Left lung (tissue), 4 donors: ENCODE measurements at regions not wholly inside any gene's neighbourhood (a gene's known extent, or its start where the extent isn't known, plus 50 kb on each side); places are given as distances from the start of the nearest gene placed in this dataset.

Experiments used
- ATAC-seq: fragments of 200-7000 bp; cut with Tn5 transposase; one replicate; pipeline ENCODE4 v1.9.1; 2020; ENCODE audit warnings: moderate library complexity
- DNase-seq, 4 donors: peaks; one replicate each; pipeline ENCODE4 v3.0.0-alpha.2; 2013 to 2020
- H3K27ac ChIP-seq, 2 donors: fragments of 200-600 bp; sonication (generic) in 1 of 2; one replicate each; pipeline versions ENCODE4 v1.5.0 to v1.8.0; 2020 to 2021
- H3K27me3 ChIP-seq, 2 donors: fragments of 200-600 bp; sonication (generic) in 1 of 2; one replicate each; pipeline versions ENCODE4 v1.5.0 to v1.8.0; 2020 to 2021
- H3K36me3 ChIP-seq, 2 donors: fragments of 200-600 bp; sonication (generic) in 1 of 2; one replicate each; pipeline versions ENCODE4 v1.5.0 to v1.8.0; 2020 to 2021
- H3K4me1 ChIP-seq, 2 donors: fragments of 200-600 bp; one replicate each; pipeline ENCODE4 v1.8.0; 2021
- H3K4me3 ChIP-seq, 2 donors: fragments of 200-600 bp; sonication (generic) in 1 of 2; one replicate each; pipeline versions ENCODE4 v1.5.0 to v1.8.0; 2020 to 2021; ENCODE audit warnings: mild to moderate bottlenecking in 1 of 2
- H3K9me3 ChIP-seq, 2 donors: fragments of 200-600 bp; sonication (generic) in 1 of 2; one replicate each; pipeline versions ENCODE4 v1.5.0 to v1.8.0; 2020 to 2021
- intact Hi-C, 2 donors: fragments of 100-400 bp; cut with DNase I; formaldehyde crosslinking; loops; one replicate each; pipeline versions ENCODE4 v1.11.2 to v1.14.2; 2022
- TF ChIP-seq, protein P1 (sequence below), 2 donors: fragments of 200-600 bp; sonication (generic) in 1 of 2; IDR thresholded peaks; one replicate each; pipeline versions ENCODE4 v1.5.0 to v1.8.0; 2021; ENCODE audit warnings: antibody characterized with exemption in 2 of 2
- donor health status: DM: no; HTN: yes; CAD: no.
- donor health status: DM: no; HTN: no; CAD: no.

- Histone ChIP-seq H3K27ac (no peak overlapping the region), H3K27me3 (no peaks in the 10 kb centered on the region), H3K4me3 (no peak overlapping the region), H3K36me3 (no peaks in the 10 kb centered on the region), H3K4me1 (peaks cover 0 to 8% of the 10 kb centered on the region in 2 donors), H3K9me3 (no peaks in the 10 kb centered on the region)
- TF ChIP-seq, protein P1, sequence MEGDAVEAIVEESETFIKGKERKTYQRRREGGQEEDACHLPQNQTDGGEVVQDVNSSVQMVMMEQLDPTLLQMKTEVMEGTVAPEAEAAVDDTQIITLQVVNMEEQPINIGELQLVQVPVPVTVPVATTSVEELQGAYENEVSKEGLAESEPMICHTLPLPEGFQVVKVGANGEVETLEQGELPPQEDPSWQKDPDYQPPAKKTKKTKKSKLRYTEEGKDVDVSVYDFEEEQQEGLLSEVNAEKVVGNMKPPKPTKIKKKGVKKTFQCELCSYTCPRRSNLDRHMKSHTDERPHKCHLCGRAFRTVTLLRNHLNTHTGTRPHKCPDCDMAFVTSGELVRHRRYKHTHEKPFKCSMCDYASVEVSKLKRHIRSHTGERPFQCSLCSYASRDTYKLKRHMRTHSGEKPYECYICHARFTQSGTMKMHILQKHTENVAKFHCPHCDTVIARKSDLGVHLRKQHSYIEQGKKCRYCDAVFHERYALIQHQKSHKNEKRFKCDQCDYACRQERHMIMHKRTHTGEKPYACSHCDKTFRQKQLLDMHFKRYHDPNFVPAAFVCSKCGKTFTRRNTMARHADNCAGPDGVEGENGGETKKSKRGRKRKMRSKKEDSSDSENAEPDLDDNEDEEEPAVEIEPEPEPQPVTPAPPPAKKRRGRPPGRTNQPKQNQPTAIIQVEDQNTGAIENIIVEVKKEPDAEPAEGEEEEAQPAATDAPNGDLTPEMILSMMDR (IDR thresholded peaks at IDR 0.05): no peak
- intact Hi-C loops: no loop called here
- no peak for DNase-seq
- no peak for ATAC-seq
These were observed 179.9 kb downstream of the PCSK1 start for GRCh38 chr5:96253140-96253539.

DNA sequence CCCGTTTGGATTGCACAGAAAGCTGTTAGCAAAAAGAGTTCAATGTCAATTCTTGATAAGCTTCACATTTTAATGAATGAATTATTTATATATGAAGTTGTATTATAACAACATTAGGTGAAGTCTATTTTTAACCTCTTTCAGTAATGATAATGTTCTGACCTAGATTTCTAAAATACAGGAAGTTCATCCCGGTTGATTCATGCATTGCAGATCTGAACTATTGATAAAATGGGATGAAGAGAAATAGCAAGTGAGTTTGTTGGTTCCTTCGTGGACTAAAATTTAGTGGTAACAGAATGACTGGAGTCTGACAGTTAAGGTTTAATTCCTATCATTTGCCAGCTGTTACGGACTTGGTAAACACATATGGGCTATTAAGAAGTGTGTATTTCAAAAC lies 180.5 kb downstream of the PCSK1 start:
- H3K4me3 ChIP-seq: no peak overlapping the region
- DNase-seq (no peak), ATAC-seq (no peak)
- TF ChIP-seq, protein P1 (IDR thresholded peaks at IDR 0.05): no peak
- no peaks in the 10 kb centered on the region for H3K9me3 ChIP-seq
- intact Hi-C loops: no loop called here
- H3K4me1 ChIP-seq: peaks cover 0 to 14% of the 10 kb centered on the region in 2 donors
- no peaks in the 10 kb centered on the region for H3K36me3 ChIP-seq
- no peaks in the 10 kb centered on the region for H3K27me3 ChIP-seq
- H3K27ac ChIP-seq: no peak overlapping the region

- no peaks in the 10 kb centered on the region for H3K36me3 ChIP-seq
- no peak for ATAC-seq
These were observed 182.3 kb downstream of the PCSK1 start for GRCh38 chr5:96250782-96251181.

DNA sequence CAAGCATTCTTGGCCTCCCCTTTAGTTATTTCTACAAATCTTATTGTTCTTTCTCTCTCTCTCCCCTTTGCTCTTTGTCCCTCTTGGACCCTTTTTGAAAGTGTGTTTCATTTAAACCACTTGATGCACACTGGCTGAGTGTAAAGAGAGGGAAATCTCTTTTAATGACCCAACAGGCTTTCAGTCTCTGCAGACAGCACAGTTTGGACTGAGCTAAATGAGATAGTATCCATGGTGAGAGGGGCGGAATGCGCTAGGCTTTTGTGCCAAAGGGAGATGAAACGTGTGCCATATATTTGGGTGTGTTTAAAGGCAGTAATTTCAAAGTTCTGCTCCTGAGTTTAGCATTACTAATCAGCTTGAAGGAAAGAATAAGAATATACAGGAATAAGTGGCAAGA lies 184.9 kb downstream of the PCSK1 start:
- Histone ChIP-seq H3K4me3 (no peak overlapping the region), H3K4me1 (peaks cover 0 to 17% of the 10 kb centered on the region in 2 donors), H3K27me3 (no peaks in the 10 kb centered on the region), H3K9me3 (no peaks in the 10 kb centered on the region), H3K36me3 (no peaks in the 10 kb centered on the region), H3K27ac (peak overlapping the region; percentile 10 to 50)
- TF ChIP-seq, protein P1 (IDR thresholded peaks at IDR 0.05): no peak
- DNase-seq (no peak), ATAC-seq (no peak)
- intact Hi-C loops: no loop called here

More at GRCh38 chr5:96250782-96251181, 182.3 kb downstream of the PCSK1 start:
- intact Hi-C loops: no loop called here
- H3K4me3 ChIP-seq: no peak overlapping the region
- TF ChIP-seq, protein P1 (IDR thresholded peaks at IDR 0.05): no peak
- H3K9me3 ChIP-seq: no peaks in the 10 kb centered on the region
- H3K4me1 ChIP-seq: peaks cover 0 to 12% of the 10 kb centered on the region in 2 donors
- no peak overlapping the region for H3K27ac ChIP-seq
- H3K27me3 ChIP-seq: no peaks in the 10 kb centered on the region
- DNase-seq: no peak

- Histone ChIP-seq H3K27me3 (no peaks in the 10 kb centered on the region), H3K27ac (peak overlapping the region; percentile 10 to 50), H3K9me3 (no peaks in the 10 kb centered on the region), H3K36me3 (no peaks in the 10 kb centered on the region), H3K4me3 (no peak overlapping the region), H3K4me1 (peaks cover 0 to 17% of the 10 kb centered on the region in 2 donors)
- TF ChIP-seq, protein P1 (IDR thresholded peaks at IDR 0.05): no peak
- intact Hi-C loops: no loop called here
- no peak for DNase-seq
- no peak for ATAC-seq
These were observed 185.3 kb downstream of the PCSK1 start for GRCh38 chr5:96247708-96248107.
